ENCODE measurements at regions not wholly inside any gene's neighbourhood (a gene's known extent, or its start where the extent isn't known, plus 50 kb on each side); places are given as distances from the start of the nearest gene placed in this dataset.

- Histone ChIP-seq H3K4me2 (ENCODE audit: low read depth, low read length, poor library complexity, severe bottlenecking) (no peak overlapping the region), H3K4me1 (ENCODE audit: insufficient read depth, low read length, poor library complexity, severe bottlenecking) (no peaks in the 10 kb centered on the region), H3K9me3 (ENCODE audit: insufficient read depth, low read depth, low read length) (no peaks in the 10 kb centered on the region), H4K20me1 (ENCODE audit: insufficient read depth, low read length, poor library complexity, severe bottlenecking) (no peaks in the 10 kb centered on the region), H2AFZ (ENCODE audit: low read length) (no peak overlapping the region), H3K4me3 (ENCODE audit: low read length, poor library complexity, severe bottlenecking) (no peak overlapping the region), H3K79me2 (ENCODE audit: insufficient read depth, low read length) (no peaks in the 10 kb centered on the region), H3K9me2 (replicated peaks; ENCODE audit: low read depth, low read length) (no peaks in the 10 kb centered on the region), H3F3A (ENCODE audit: low read depth) (no peaks in the 10 kb centered on the region), H3K36me3 (ENCODE audit: insufficient read depth, low read length) (no peaks in the 10 kb centered on the region), H3K9ac (ENCODE audit: low read depth, low read length, poor library complexity, severe bottlenecking) (no peak overlapping the region), H3K27me3 (ENCODE audit: insufficient read depth, low read length, poor library complexity, severe bottlenecking) (no peaks in the 10 kb centered on the region)
- TF ChIP-seq CTCF (conservative IDR thresholded peaks at IDR 0.05; ENCODE audit: low read length) (no peak), EZH2phosphoT487 (IDR thresholded peaks at IDR 0.05; ENCODE audit: borderline replicate concordance) (no peak)
These were observed 55.3 kb upstream of the SYN2 start for GRCh38 chr3:11948866-11949265.

- H3K4me2 ChIP-seq (ENCODE audit: low read depth, low read length, poor library complexity, severe bottlenecking): no peak overlapping the region
- no peak overlapping the region for H3K4me3 ChIP-seq (ENCODE audit: low read length, poor library complexity, severe bottlenecking)
- H3K9ac ChIP-seq (ENCODE audit: low read depth, low read length, poor library complexity, severe bottlenecking): no peak overlapping the region
- H3K36me3 ChIP-seq (ENCODE audit: insufficient read depth, low read length): no peaks in the 10 kb centered on the region
- no peaks in the 10 kb centered on the region for H3F3A ChIP-seq (ENCODE audit: low read depth)
- H3K79me2 ChIP-seq (ENCODE audit: insufficient read depth, low read length): no peaks in the 10 kb centered on the region
- no peak overlapping the region for H2AFZ ChIP-seq (ENCODE audit: low read length)
- H4K20me1 ChIP-seq (ENCODE audit: insufficient read depth, low read length, poor library complexity, severe bottlenecking): no peaks in the 10 kb centered on the region
- H3K4me1 ChIP-seq (ENCODE audit: insufficient read depth, low read length, poor library complexity, severe bottlenecking): no peaks in the 10 kb centered on the region
- H3K9me2 ChIP-seq (replicated peaks; ENCODE audit: low read depth, low read length): no peaks in the 10 kb centered on the region
- TF ChIP-seq EZH2phosphoT487 (IDR thresholded peaks at IDR 0.05; ENCODE audit: borderline replicate concordance) (no peak), CTCF (conservative IDR thresholded peaks at IDR 0.05; ENCODE audit: low read length) (no peak)
- H3K27me3 ChIP-seq (ENCODE audit: insufficient read depth, low read length, poor library complexity, severe bottlenecking): no peaks in the 10 kb centered on the region
- H3K9me3 ChIP-seq (ENCODE audit: insufficient read depth, low read depth, low read length): no peaks in the 10 kb centered on the region
These were observed 54.8 kb upstream of the SYN2 start for GRCh38 chr3:11949351-11949750.

- no peaks in the 10 kb centered on the region for H3K27me3 ChIP-seq (ENCODE audit: insufficient read depth, low read length, poor library complexity, severe bottlenecking)
- H3F3A ChIP-seq (ENCODE audit: low read depth): no peaks in the 10 kb centered on the region
- H2AFZ ChIP-seq (ENCODE audit: low read length): no peak overlapping the region
- TF ChIP-seq CTCF (conservative IDR thresholded peaks at IDR 0.05; ENCODE audit: low read length) (no peak), EZH2phosphoT487 (IDR thresholded peaks at IDR 0.05; ENCODE audit: borderline replicate concordance) (no peak)
- H3K4me3 ChIP-seq (ENCODE audit: low read length, poor library complexity, severe bottlenecking): no peak overlapping the region
- H3K9me3 ChIP-seq (ENCODE audit: insufficient read depth, low read depth, low read length): no peaks in the 10 kb centered on the region
- no peaks in the 10 kb centered on the region for H3K36me3 ChIP-seq (ENCODE audit: insufficient read depth, low read length)
- no peak overlapping the region for H3K9ac ChIP-seq (ENCODE audit: low read depth, low read length, poor library complexity, severe bottlenecking)
- no peaks in the 10 kb centered on the region for H4K20me1 ChIP-seq (ENCODE audit: insufficient read depth, low read length, poor library complexity, severe bottlenecking)
- no peaks in the 10 kb centered on the region for H3K4me1 ChIP-seq (ENCODE audit: insufficient read depth, low read length, poor library complexity, severe bottlenecking)
- no peaks in the 10 kb centered on the region for H3K9me2 ChIP-seq (replicated peaks; ENCODE audit: low read depth, low read length)
- H3K79me2 ChIP-seq (ENCODE audit: insufficient read depth, low read length): no peaks in the 10 kb centered on the region
- no peak overlapping the region for H3K4me2 ChIP-seq (ENCODE audit: low read depth, low read length, poor library complexity, severe bottlenecking)
These were observed 53.6 kb upstream of the SYN2 start for GRCh38 chr3:11950576-11950975.
